Peyer's patch (tissue), 4 donors: ENCODE measurements at regions not wholly inside any gene's neighbourhood (a gene's known extent, or its start where the extent isn't known, plus 50 kb on each side); places are given as distances from the start of the nearest gene placed in this dataset.

ENCODE experiments used
- POLR2A ChIP-seq, 2 donors: fragments of 450-650 bp; IDR thresholded peaks; one replicate each; pipeline ENCODE4 v1.5.1; 2017; ENCODE audit warnings: antibody characterized with exemption in 2 of 2, mild to moderate bottlenecking in 2 of 2, moderate library complexity in 2 of 2
- TF ChIP-seq, protein P1 (sequence below), 6 experiments: fragments of 450-650 bp in 4 of 6; fragments of 200-600 bp in 2 of 6; sonication (generic) in 1 of 6; IDR thresholded peaks; one replicate each; pipeline ENCODE4 v1.5.1; 2017 to 2019; ENCODE audit warnings: antibody characterized with exemption in 6 of 6, mild to moderate bottlenecking in 3 of 6, moderate library complexity in 1 of 6

- TF ChIP-seq, protein P1, sequence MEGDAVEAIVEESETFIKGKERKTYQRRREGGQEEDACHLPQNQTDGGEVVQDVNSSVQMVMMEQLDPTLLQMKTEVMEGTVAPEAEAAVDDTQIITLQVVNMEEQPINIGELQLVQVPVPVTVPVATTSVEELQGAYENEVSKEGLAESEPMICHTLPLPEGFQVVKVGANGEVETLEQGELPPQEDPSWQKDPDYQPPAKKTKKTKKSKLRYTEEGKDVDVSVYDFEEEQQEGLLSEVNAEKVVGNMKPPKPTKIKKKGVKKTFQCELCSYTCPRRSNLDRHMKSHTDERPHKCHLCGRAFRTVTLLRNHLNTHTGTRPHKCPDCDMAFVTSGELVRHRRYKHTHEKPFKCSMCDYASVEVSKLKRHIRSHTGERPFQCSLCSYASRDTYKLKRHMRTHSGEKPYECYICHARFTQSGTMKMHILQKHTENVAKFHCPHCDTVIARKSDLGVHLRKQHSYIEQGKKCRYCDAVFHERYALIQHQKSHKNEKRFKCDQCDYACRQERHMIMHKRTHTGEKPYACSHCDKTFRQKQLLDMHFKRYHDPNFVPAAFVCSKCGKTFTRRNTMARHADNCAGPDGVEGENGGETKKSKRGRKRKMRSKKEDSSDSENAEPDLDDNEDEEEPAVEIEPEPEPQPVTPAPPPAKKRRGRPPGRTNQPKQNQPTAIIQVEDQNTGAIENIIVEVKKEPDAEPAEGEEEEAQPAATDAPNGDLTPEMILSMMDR (IDR thresholded peaks at IDR 0.05): no peak
- TF ChIP-seq POLR2A (IDR thresholded peaks at IDR 0.05): no peak
Observed at GRCh38 chr21:14826630-14827029, 238.2 kb downstream of the NRIP1 start.
